ENCODE measurements at regions not wholly inside any gene's neighbourhood (a gene's known extent, or its start where the extent isn't known, plus 50 kb on each side); places are given as distances from the start of the nearest gene placed in this dataset.
A peak's percentile ranks its signal among the peaks of the same experiment; 100 is the strongest.

GRCh38 chr10:10680496-10680895, 337.2 kb upstream of the CELF2 start:
- H3K27me3 ChIP-seq (ENCODE audit: control insufficient read depth, insufficient read depth, low read length), result no peaks in the 10 kb centered on the region
- no peak for DNase-seq
- no peak overlapping the region for H3K4me3 ChIP-seq (ENCODE audit: low read length)
- no peaks in the 10 kb centered on the region for H3K9me3 ChIP-seq (replicated peaks; ENCODE audit: control insufficient read depth, low read depth, low read length)
- H3K4me1 ChIP-seq (ENCODE audit: control insufficient read depth, insufficient read depth, low read length), result peaks cover 4% of the 10 kb centered on the region
- H3K36me3 ChIP-seq (ENCODE audit: control insufficient read depth, insufficient read depth, low read length), result no peaks in the 10 kb centered on the region
- no peak overlapping the region for H3K27ac ChIP-seq (ENCODE audit: low read length)
- 83% methylated on average over 3 of the region's 5 CpGs for WGBS (ENCODE audit: insufficient coverage)

GRCh38 chr10:10684972-10685371, 332.7 kb upstream of the CELF2 start:
- WGBS (ENCODE audit: insufficient coverage), result 63% methylated on average over 1 of the region's 4 CpGs
- Histone ChIP-seq H3K4me3 (ENCODE audit: low read length) (no peak overlapping the region), H3K4me1 (ENCODE audit: control insufficient read depth, insufficient read depth, low read length) (no peaks in the 10 kb centered on the region), H3K9me3 (replicated peaks; ENCODE audit: control insufficient read depth, low read depth, low read length) (no peaks in the 10 kb centered on the region), H3K27ac (ENCODE audit: low read length) (no peak overlapping the region), H3K27me3 (ENCODE audit: control insufficient read depth, insufficient read depth, low read length) (no peaks in the 10 kb centered on the region), H3K36me3 (ENCODE audit: control insufficient read depth, insufficient read depth, low read length) (no peaks in the 10 kb centered on the region)
- DNase-seq, result no peak

GRCh38 chr10:10685566-10685965, 332.1 kb upstream of the CELF2 start:
- WGBS (ENCODE audit: insufficient coverage), result no CpG with 5 or more reads among the region's 1 CpG
- no peak overlapping the region for H3K4me3 ChIP-seq (ENCODE audit: low read length)
- H3K4me1 ChIP-seq (ENCODE audit: control insufficient read depth, insufficient read depth, low read length), result no peaks in the 10 kb centered on the region
- H3K9me3 ChIP-seq (replicated peaks; ENCODE audit: control insufficient read depth, low read depth, low read length), result no peaks in the 10 kb centered on the region
- no peak overlapping the region for H3K27ac ChIP-seq (ENCODE audit: low read length)
- no peaks in the 10 kb centered on the region for H3K36me3 ChIP-seq (ENCODE audit: control insufficient read depth, insufficient read depth, low read length)
- no peak for DNase-seq
- H3K27me3 ChIP-seq (ENCODE audit: control insufficient read depth, insufficient read depth, low read length), result no peaks in the 10 kb centered on the region

GRCh38 chr10:10687751-10688150, 329.9 kb upstream of the CELF2 start:
- WGBS (ENCODE audit: insufficient coverage), result no CpG with 5 or more reads among the region's 4 CpGs
- H3K27me3 ChIP-seq (ENCODE audit: control insufficient read depth, insufficient read depth, low read length), result no peaks in the 10 kb centered on the region

GRCh38 chr10:10699427-10699826, 318.2 kb upstream of the CELF2 start:
- DNase-seq, result peak; percentile 42
- Histone ChIP-seq H3K36me3 (ENCODE audit: control insufficient read depth, insufficient read depth, low read length) (no peaks in the 10 kb centered on the region), H3K4me1 (ENCODE audit: control insufficient read depth, insufficient read depth, low read length) (no peaks in the 10 kb centered on the region), H3K9me3 (replicated peaks; ENCODE audit: control insufficient read depth, low read depth, low read length) (no peaks in the 10 kb centered on the region), H3K27me3 (ENCODE audit: control insufficient read depth, insufficient read depth, low read length) (no peaks in the 10 kb centered on the region), H3K27ac (ENCODE audit: low read length) (no peak overlapping the region), H3K4me3 (ENCODE audit: low read length) (no peak overlapping the region)
- 38% methylated on average over 3 of the region's 3 CpGs for WGBS (ENCODE audit: insufficient coverage)

More at GRCh38 chr10:10687751-10688150, 329.9 kb upstream of the CELF2 start:
- Histone ChIP-seq H3K36me3 (ENCODE audit: control insufficient read depth, insufficient read depth, low read length) (no peaks in the 10 kb centered on the region), H3K4me1 (ENCODE audit: control insufficient read depth, insufficient read depth, low read length) (no peaks in the 10 kb centered on the region), H3K9me3 (replicated peaks; ENCODE audit: control insufficient read depth, low read depth, low read length) (no peaks in the 10 kb centered on the region), H3K27ac (ENCODE audit: low read length) (no peak overlapping the region), H3K4me3 (ENCODE audit: low read length) (no peak overlapping the region)
- DNase-seq, result no peak

- no CpG with 5 or more reads among the region's 5 CpGs for WGBS (ENCODE audit: insufficient coverage)
- Histone ChIP-seq H3K4me1 (ENCODE audit: control insufficient read depth, insufficient read depth, low read length) (no peaks in the 10 kb centered on the region), H3K9me3 (replicated peaks; ENCODE audit: control insufficient read depth, low read depth, low read length) (no peaks in the 10 kb centered on the region), H3K27ac (ENCODE audit: low read length) (no peak overlapping the region), H3K4me3 (ENCODE audit: low read length) (no peak overlapping the region), H3K36me3 (ENCODE audit: control insufficient read depth, insufficient read depth, low read length) (no peaks in the 10 kb centered on the region), H3K27me3 (ENCODE audit: control insufficient read depth, insufficient read depth, low read length) (no peaks in the 10 kb centered on the region)
- no peak for DNase-seq
These were observed 316.5 kb upstream of the CELF2 start for GRCh38 chr10:10701084-10701611.

GRCh38 chr10:10702211-10702610, 315.5 kb upstream of the CELF2 start:
- Histone ChIP-seq H3K9me3 (replicated peaks; ENCODE audit: control insufficient read depth, low read depth, low read length) (no peaks in the 10 kb centered on the region), H3K4me1 (ENCODE audit: control insufficient read depth, insufficient read depth, low read length) (no peaks in the 10 kb centered on the region), H3K4me3 (ENCODE audit: low read length) (no peak overlapping the region), H3K36me3 (ENCODE audit: control insufficient read depth, insufficient read depth, low read length) (no peaks in the 10 kb centered on the region), H3K27me3 (ENCODE audit: control insufficient read depth, insufficient read depth, low read length) (no peaks in the 10 kb centered on the region), H3K27ac (ENCODE audit: low read length) (no peak overlapping the region)
- DNase-seq, result no peak
- WGBS (ENCODE audit: insufficient coverage), result 0% methylated on average over 1 of the region's 1 CpG

- no peak overlapping the region for H3K4me3 ChIP-seq (ENCODE audit: low read length)
- no peak overlapping the region for H3K27ac ChIP-seq (ENCODE audit: low read length)
- no peaks in the 10 kb centered on the region for H3K27me3 ChIP-seq (ENCODE audit: control insufficient read depth, insufficient read depth, low read length)
- H3K4me1 ChIP-seq (ENCODE audit: control insufficient read depth, insufficient read depth, low read length), result no peaks in the 10 kb centered on the region
- DNase-seq, result no peak
- H3K9me3 ChIP-seq (replicated peaks; ENCODE audit: control insufficient read depth, low read depth, low read length), result no peaks in the 10 kb centered on the region
- no CpG with 5 or more reads among the region's 2 CpGs for WGBS (ENCODE audit: insufficient coverage)
- no peaks in the 10 kb centered on the region for H3K36me3 ChIP-seq (ENCODE audit: control insufficient read depth, insufficient read depth, low read length)
These were observed 314.3 kb upstream of the CELF2 start for GRCh38 chr10:10703382-10703781.

GRCh38 chr10:10712155-10712704, 305.4 kb upstream of the CELF2 start:
- Histone ChIP-seq H3K4me1 (ENCODE audit: control insufficient read depth, insufficient read depth, low read length) (no peaks in the 10 kb centered on the region), H3K9me3 (replicated peaks; ENCODE audit: control insufficient read depth, low read depth, low read length) (no peaks in the 10 kb centered on the region), H3K4me3 (ENCODE audit: low read length) (no peak overlapping the region), H3K27ac (ENCODE audit: low read length) (no peak overlapping the region), H3K27me3 (ENCODE audit: control insufficient read depth, insufficient read depth, low read length) (no peaks in the 10 kb centered on the region), H3K36me3 (ENCODE audit: control insufficient read depth, insufficient read depth, low read length) (no peaks in the 10 kb centered on the region)
- DNase-seq, result no peak
- 78% methylated on average over 7 of the region's 7 CpGs for WGBS (ENCODE audit: insufficient coverage)

- no peak overlapping the region for H3K27ac ChIP-seq (ENCODE audit: low read length)
- no peak for DNase-seq
- H3K4me3 ChIP-seq (ENCODE audit: low read length), result no peak overlapping the region
- H3K4me1 ChIP-seq (ENCODE audit: control insufficient read depth, insufficient read depth, low read length), result no peaks in the 10 kb centered on the region
- H3K9me3 ChIP-seq (replicated peaks; ENCODE audit: control insufficient read depth, low read depth, low read length), result no peaks in the 10 kb centered on the region
- no peaks in the 10 kb centered on the region for H3K27me3 ChIP-seq (ENCODE audit: control insufficient read depth, insufficient read depth, low read length)
- no peaks in the 10 kb centered on the region for H3K36me3 ChIP-seq (ENCODE audit: control insufficient read depth, insufficient read depth, low read length)
- no CpG with 5 or more reads among the region's 2 CpGs for WGBS (ENCODE audit: insufficient coverage)
These were observed 303.3 kb upstream of the CELF2 start for GRCh38 chr10:10714327-10714726.

GRCh38 chr10:10716972-10717371, 300.7 kb upstream of the CELF2 start:
- DNase-seq, result no peak
- WGBS (ENCODE audit: insufficient coverage), result no CpG with 5 or more reads among the region's 4 CpGs
- Histone ChIP-seq H3K4me3 (ENCODE audit: low read length) (no peak overlapping the region), H3K36me3 (ENCODE audit: control insufficient read depth, insufficient read depth, low read length) (no peaks in the 10 kb centered on the region), H3K4me1 (ENCODE audit: control insufficient read depth, insufficient read depth, low read length) (no peaks in the 10 kb centered on the region), H3K27me3 (ENCODE audit: control insufficient read depth, insufficient read depth, low read length) (no peaks in the 10 kb centered on the region), H3K9me3 (replicated peaks; ENCODE audit: control insufficient read depth, low read depth, low read length) (no peaks in the 10 kb centered on the region), H3K27ac (ENCODE audit: low read length) (no peak overlapping the region)
